ENCODE measurements at regions not wholly inside any gene's neighbourhood (a gene's known extent, or its start where the extent isn't known, plus 50 kb on each side); places are given as distances from the start of the nearest gene placed in this dataset.

GRCh38 chr3:170636400-170636973, 50.6 kb upstream of the SLC7A14 start:
- TF ChIP-seq CTCF (IDR thresholded peaks at IDR 0.05) (no peak), POLR2A (IDR thresholded peaks at IDR 0.05) (no peak)

Data from uterus (tissue), 2 donors.